Endodermal cell (in vitro differentiated cells): ENCODE measurements at regions not wholly inside any gene's neighbourhood (a gene's known extent, or its start where the extent isn't known, plus 50 kb on each side); places are given as distances from the start of the nearest gene placed in this dataset.

Experiments used
- DNase-seq: peaks from one replicate; pipeline ENCODE4 v3.0.0-alpha.2; 2017
- H3K27ac ChIP-seq: 2 replicates; pipeline ENCODE4 v1.5.1; 2013; ENCODE audit warnings: mild to moderate bottlenecking, low read depth, low read length, moderate library complexity
- H3K27me3 ChIP-seq: 2 replicates; pipeline ENCODE4 v1.6.1; 2013; ENCODE audit warnings: mild to moderate bottlenecking, low read length, moderate library complexity; ENCODE audit not compliant: insufficient read depth, control insufficient read depth, poor library complexity, severe bottlenecking
- H3K36me3 ChIP-seq: 2 replicates; pipeline ENCODE4 v1.7.0; 2013; ENCODE audit warnings: mild to moderate bottlenecking, low read length, moderate library complexity; ENCODE audit not compliant: control insufficient read depth, insufficient read depth
- H3K4me1 ChIP-seq: one replicate; pipeline ENCODE4 v1.7.0; 2013; ENCODE audit warnings: low read length; ENCODE audit not compliant: control insufficient read depth, insufficient read depth
- H3K4me3 ChIP-seq: 2 replicates; pipeline ENCODE4 v1.5.1; 2013; ENCODE audit warnings: mild to moderate bottlenecking, low read length, moderate library complexity
- H3K9ac ChIP-seq: 2 replicates; pipeline ENCODE4 v1.6.1; 2013; ENCODE audit warnings: mild to moderate bottlenecking, low read length, moderate library complexity; ENCODE audit not compliant: poor library complexity, severe bottlenecking; ENCODE audit errors: extremely low read depth
- H3K9me3 ChIP-seq: 2 replicates; pipeline ENCODE4 v1.6.1; 2013; ENCODE audit warnings: mild to moderate bottlenecking, low read length, moderate library complexity; ENCODE audit not compliant: control insufficient read depth
- H3K27ac Mint-ChIP-seq: 2 replicates; pipeline ENCODE4 v1.8.0; 2020; ENCODE audit warnings: mixed read lengths
- H3K27me3 Mint-ChIP-seq: 2 replicates; pipeline ENCODE4 v1.8.0; 2021; ENCODE audit warnings: mild to moderate bottlenecking, mixed read lengths; ENCODE audit not compliant: insufficient read depth
- H3K36me3 Mint-ChIP-seq: 2 replicates; pipeline ENCODE4 v1.8.0; 2020; ENCODE audit warnings: low read depth, mixed read lengths
- H3K4me1 Mint-ChIP-seq: 2 replicates; pipeline ENCODE4 v1.8.0; 2020; ENCODE audit warnings: mixed read lengths
- H3K4me3 Mint-ChIP-seq: 2 replicates; pipeline ENCODE4 v1.8.0; 2020; ENCODE audit warnings: mild to moderate bottlenecking, moderate library complexity, mixed read lengths
- H3K9me3 Mint-ChIP-seq: 2 replicates; pipeline ENCODE4 v1.8.0; 2020; ENCODE audit warnings: mild to moderate bottlenecking, mixed read lengths
- WGBS, 2 experiments: methylation state at CpG; one replicate each; pipeline versions ENCODE4 v1.1.5 to v1.1.7; 2013; ENCODE audit warnings: missing lambda C conversion rate in 2 of 2, mixed read lengths in 1 of 2; ENCODE audit not compliant: insufficient coverage in 1 of 2, insufficient read length in 1 of 2; 5-methylcytosine and 5-hydroxymethylcytosine counted together
- TF ChIP-seq, protein P1 (sequence below): fragments of 200-600 bp; sonication (generic); conservative IDR thresholded peaks from 2 replicates; pipeline ENCODE4 v1.5.0; 2021; ENCODE audit warnings: antibody characterized with exemption, mild to moderate bottlenecking

DNA sequence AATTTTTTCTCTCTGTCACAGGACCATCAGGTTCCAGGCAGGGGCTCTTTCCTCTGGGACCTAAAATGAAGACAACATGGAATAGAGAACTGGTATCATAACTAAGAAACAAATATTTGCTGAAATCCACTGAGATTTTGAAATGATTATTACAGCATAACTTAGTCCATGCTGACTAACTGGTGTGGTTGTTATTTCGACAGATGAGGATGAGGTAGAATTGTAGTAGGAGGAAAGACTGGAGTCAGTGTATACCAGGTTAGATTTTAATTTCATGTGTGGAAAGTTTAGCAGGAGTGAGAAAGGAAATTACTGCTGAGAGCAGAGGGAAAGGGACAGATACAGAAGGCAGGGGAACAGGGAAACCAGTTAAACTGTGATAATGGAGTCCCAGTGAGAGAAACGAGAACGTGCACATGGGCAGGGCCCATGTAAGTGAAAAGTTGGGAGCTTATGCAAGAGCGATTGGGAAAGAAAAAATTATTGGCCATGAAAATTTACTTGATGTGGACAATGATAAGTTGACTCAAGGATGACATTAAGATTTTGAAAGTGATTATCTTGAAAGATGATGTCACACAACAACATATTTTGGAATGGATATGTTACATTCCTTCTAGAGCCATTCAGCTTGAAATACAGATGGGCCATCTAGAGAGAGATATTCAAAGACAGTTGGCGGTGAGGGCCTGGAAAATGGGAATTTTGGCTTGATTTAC is 98.7 kb upstream of the DDIT4L start:
- no peaks in the 10 kb centered on the region for H3K27me3 ChIP-seq
- no peak overlapping the region for H3K4me3 Mint-ChIP-seq
- no peak overlapping the region for H3K27ac Mint-ChIP-seq
- no peaks in the 10 kb centered on the region for H3K36me3 Mint-ChIP-seq
- peaks cover 2% of the 10 kb centered on the region for H3K27me3 Mint-ChIP-seq
- peaks cover 37% of the 10 kb centered on the region for H3K4me1 Mint-ChIP-seq
- no peak overlapping the region for H3K27ac ChIP-seq
- DNase-seq, result no peak
- TF ChIP-seq, protein P1, sequence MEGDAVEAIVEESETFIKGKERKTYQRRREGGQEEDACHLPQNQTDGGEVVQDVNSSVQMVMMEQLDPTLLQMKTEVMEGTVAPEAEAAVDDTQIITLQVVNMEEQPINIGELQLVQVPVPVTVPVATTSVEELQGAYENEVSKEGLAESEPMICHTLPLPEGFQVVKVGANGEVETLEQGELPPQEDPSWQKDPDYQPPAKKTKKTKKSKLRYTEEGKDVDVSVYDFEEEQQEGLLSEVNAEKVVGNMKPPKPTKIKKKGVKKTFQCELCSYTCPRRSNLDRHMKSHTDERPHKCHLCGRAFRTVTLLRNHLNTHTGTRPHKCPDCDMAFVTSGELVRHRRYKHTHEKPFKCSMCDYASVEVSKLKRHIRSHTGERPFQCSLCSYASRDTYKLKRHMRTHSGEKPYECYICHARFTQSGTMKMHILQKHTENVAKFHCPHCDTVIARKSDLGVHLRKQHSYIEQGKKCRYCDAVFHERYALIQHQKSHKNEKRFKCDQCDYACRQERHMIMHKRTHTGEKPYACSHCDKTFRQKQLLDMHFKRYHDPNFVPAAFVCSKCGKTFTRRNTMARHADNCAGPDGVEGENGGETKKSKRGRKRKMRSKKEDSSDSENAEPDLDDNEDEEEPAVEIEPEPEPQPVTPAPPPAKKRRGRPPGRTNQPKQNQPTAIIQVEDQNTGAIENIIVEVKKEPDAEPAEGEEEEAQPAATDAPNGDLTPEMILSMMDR, result no peak
- 93 to 96% methylated on average over 5 of the region's 5 CpGs for WGBS, 2 experiments
- peaks cover 7% of the 10 kb centered on the region for H3K9me3 ChIP-seq
- no peak overlapping the region for H3K4me3 ChIP-seq
- no peak overlapping the region for H3K9ac ChIP-seq
- H3K4me1 ChIP-seq, result peaks cover 18% of the 10 kb centered on the region
- H3K36me3 ChIP-seq, result no peaks in the 10 kb centered on the region
- no peaks in the 10 kb centered on the region for H3K9me3 Mint-ChIP-seq

DNA sequence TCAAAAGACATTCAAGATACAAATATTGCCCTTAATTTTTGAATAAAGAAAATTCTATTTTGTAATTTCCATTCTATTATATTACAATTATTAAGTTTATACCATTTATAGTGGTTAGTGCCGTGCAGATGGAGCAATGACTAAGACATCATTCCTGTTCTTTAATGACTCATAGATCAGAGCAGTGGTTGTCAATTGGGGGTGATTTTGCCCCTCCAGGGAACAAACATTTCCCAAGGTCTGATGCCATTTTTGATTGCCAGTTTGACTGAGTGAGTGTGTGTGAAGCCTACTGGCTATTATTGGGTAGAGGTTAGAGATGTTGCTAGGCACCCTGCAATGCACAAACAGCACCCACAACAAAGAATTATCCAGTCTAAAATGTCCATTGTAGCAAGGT is 97.9 kb upstream of the DDIT4L start:
- TF ChIP-seq, protein P1, result no peak
- H3K4me1 Mint-ChIP-seq, result peaks cover 37% of the 10 kb centered on the region
- H3K36me3 Mint-ChIP-seq, result no peaks in the 10 kb centered on the region
- no peak overlapping the region for H3K27ac Mint-ChIP-seq
- H3K4me3 Mint-ChIP-seq, result no peak overlapping the region
- no peaks in the 10 kb centered on the region for H3K9me3 Mint-ChIP-seq
- no peak overlapping the region for H3K4me3 ChIP-seq
- H3K4me1 ChIP-seq, result peaks cover 18% of the 10 kb centered on the region
- no peaks in the 10 kb centered on the region for H3K27me3 ChIP-seq
- no peak overlapping the region for H3K27ac ChIP-seq
- WGBS, 2 experiments, result 94% methylated on average over 1 of the region's 1 CpG; no CpG with 5 or more reads in 1 of the 2 experiments
- no peak for DNase-seq
- peaks cover 2% of the 10 kb centered on the region for H3K27me3 Mint-ChIP-seq
- no peak overlapping the region for H3K9ac ChIP-seq
- no peaks in the 10 kb centered on the region for H3K36me3 ChIP-seq
- H3K9me3 ChIP-seq, result peaks cover 7% of the 10 kb centered on the region

DNA sequence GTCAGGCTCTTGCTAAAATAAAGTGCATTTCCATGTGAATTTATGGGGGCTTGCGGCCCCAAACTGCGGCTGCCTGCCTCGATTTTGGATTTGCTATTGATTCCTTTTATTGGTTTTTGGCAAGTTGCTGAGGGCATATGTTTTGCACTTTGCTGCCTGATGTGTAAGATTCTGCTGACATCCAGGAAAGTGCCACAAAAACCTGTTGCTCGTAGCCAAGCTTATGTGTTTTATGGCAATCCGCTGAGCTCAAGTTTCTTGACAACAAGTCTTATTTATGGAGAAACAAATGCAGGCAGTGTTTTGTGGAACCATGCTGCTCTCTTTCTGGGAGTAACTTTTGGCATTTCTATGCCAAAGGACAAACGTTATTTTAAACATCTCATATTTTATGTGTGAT is 97.3 kb upstream of the DDIT4L start:
- peaks cover 2% of the 10 kb centered on the region for H3K27me3 Mint-ChIP-seq
- 81% methylated on average over 5 to 6 of the region's 6 CpGs for WGBS, 2 experiments

More for the DNA sequence above, 97.3 kb upstream of the DDIT4L start:
- no peak for DNase-seq
- no peaks in the 10 kb centered on the region for H3K9me3 Mint-ChIP-seq
- Histone ChIP-seq H3K27me3 (no peaks in the 10 kb centered on the region), H3K4me3 (no peak overlapping the region), H3K9ac (no peak overlapping the region), H3K9me3 (peaks cover 7% of the 10 kb centered on the region), H3K27ac (no peak overlapping the region), H3K36me3 (no peaks in the 10 kb centered on the region), H3K4me1 (peaks cover 18% of the 10 kb centered on the region)
- H3K4me1 Mint-ChIP-seq, result peaks cover 37% of the 10 kb centered on the region
- no peak overlapping the region for H3K27ac Mint-ChIP-seq
- H3K4me3 Mint-ChIP-seq, result no peak overlapping the region
- no peaks in the 10 kb centered on the region for H3K36me3 Mint-ChIP-seq
- TF ChIP-seq, protein P1, result no peak
